SK-N-SH (cell line): ENCODE measurements at regions not wholly inside any gene's neighbourhood (a gene's known extent, or its start where the extent isn't known, plus 50 kb on each side); places are given as distances from the start of the nearest gene placed in this dataset.

Source experiments
- EP300 ChIP-seq, 2 experiments: IDR thresholded peaks; 2 replicates each; pipeline versions ENCODE4 v1.4.0 to v1.6.1; 2012; ENCODE audit warnings: borderline replicate concordance in 1 of 2, low read depth in 1 of 2, low read length in 1 of 2
- POLR2AphosphoS5 ChIP-seq: IDR thresholded peaks from 2 replicates; pipeline ENCODE4 v1.6.1; 2012; ENCODE audit warnings: low read depth, low read length
- RAD21 ChIP-seq: IDR thresholded peaks from 2 replicates; pipeline ENCODE4 v1.6.1; 2012; ENCODE audit warnings: mild to moderate bottlenecking, low read length
- SMC3 ChIP-seq: IDR thresholded peaks from 2 replicates; pipeline ENCODE4 v1.6.1; 2012; ENCODE audit warnings: low read depth, low read length, improper control_type of control experiment
- TF ChIP-seq, protein P1 (sequence below): fragments of 200-600 bp; sonication (generic); IDR thresholded peaks from 2 replicates; pipeline ENCODE4 v1.6.1; 2017; ENCODE audit warnings: antibody characterized with exemption, mild to moderate bottlenecking, moderate library complexity
- TF ChIP-seq, protein P2 (sequence below): fragments of 150-350 bp; IDR thresholded peaks from 2 replicates; pipeline ENCODE4 v1.6.1; 2017; ENCODE audit warnings: antibody characterized with exemption, low read length, low read depth, borderline replicate concordance
- TF ChIP-seq, protein P3 (sequence below): IDR thresholded peaks from 2 replicates; pipeline ENCODE4 v1.6.1; 2012; ENCODE audit warnings: mild to moderate bottlenecking, low read depth, low read length, moderate library complexity

DNA sequence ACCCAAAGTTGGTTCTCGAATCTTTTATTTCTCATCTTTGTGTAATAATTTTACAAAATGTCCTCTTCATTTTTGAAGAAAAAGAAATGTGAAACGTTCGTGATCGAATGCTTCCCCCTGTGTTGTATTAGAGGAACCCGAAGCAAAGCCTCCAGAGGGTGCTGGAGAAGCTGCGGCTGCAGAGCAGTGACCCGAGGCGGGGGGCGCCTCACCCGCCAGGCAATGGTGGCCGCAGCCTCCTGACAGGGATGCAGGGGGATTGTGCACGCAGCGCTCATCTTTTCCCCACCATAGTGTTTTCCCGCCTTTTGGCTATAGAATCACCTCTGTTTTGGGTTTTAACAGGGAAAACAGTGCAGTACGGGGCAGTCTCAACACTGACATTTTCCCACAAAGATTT is 307.5 kb upstream of the ANKRD30A start:
- TF ChIP-seq EP300 (IDR thresholded peaks at IDR 0.05; ENCODE audit: borderline replicate concordance in 1 of 2, low read depth in 1 of 2, low read length in 1 of 2) (no peak), RAD21 (no peak), POLR2AphosphoS5 (no peak), SMC3 (no peak)
- TF ChIP-seq, protein P1, sequence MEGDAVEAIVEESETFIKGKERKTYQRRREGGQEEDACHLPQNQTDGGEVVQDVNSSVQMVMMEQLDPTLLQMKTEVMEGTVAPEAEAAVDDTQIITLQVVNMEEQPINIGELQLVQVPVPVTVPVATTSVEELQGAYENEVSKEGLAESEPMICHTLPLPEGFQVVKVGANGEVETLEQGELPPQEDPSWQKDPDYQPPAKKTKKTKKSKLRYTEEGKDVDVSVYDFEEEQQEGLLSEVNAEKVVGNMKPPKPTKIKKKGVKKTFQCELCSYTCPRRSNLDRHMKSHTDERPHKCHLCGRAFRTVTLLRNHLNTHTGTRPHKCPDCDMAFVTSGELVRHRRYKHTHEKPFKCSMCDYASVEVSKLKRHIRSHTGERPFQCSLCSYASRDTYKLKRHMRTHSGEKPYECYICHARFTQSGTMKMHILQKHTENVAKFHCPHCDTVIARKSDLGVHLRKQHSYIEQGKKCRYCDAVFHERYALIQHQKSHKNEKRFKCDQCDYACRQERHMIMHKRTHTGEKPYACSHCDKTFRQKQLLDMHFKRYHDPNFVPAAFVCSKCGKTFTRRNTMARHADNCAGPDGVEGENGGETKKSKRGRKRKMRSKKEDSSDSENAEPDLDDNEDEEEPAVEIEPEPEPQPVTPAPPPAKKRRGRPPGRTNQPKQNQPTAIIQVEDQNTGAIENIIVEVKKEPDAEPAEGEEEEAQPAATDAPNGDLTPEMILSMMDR: no peak
- TF ChIP-seq, protein P2, sequence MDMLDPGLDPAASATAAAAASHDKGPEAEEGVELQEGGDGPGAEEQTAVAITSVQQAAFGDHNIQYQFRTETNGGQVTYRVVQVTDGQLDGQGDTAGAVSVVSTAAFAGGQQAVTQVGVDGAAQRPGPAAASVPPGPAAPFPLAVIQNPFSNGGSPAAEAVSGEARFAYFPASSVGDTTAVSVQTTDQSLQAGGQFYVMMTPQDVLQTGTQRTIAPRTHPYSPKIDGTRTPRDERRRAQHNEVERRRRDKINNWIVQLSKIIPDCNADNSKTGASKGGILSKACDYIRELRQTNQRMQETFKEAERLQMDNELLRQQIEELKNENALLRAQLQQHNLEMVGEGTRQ: no peak
- TF ChIP-seq, protein P3, sequence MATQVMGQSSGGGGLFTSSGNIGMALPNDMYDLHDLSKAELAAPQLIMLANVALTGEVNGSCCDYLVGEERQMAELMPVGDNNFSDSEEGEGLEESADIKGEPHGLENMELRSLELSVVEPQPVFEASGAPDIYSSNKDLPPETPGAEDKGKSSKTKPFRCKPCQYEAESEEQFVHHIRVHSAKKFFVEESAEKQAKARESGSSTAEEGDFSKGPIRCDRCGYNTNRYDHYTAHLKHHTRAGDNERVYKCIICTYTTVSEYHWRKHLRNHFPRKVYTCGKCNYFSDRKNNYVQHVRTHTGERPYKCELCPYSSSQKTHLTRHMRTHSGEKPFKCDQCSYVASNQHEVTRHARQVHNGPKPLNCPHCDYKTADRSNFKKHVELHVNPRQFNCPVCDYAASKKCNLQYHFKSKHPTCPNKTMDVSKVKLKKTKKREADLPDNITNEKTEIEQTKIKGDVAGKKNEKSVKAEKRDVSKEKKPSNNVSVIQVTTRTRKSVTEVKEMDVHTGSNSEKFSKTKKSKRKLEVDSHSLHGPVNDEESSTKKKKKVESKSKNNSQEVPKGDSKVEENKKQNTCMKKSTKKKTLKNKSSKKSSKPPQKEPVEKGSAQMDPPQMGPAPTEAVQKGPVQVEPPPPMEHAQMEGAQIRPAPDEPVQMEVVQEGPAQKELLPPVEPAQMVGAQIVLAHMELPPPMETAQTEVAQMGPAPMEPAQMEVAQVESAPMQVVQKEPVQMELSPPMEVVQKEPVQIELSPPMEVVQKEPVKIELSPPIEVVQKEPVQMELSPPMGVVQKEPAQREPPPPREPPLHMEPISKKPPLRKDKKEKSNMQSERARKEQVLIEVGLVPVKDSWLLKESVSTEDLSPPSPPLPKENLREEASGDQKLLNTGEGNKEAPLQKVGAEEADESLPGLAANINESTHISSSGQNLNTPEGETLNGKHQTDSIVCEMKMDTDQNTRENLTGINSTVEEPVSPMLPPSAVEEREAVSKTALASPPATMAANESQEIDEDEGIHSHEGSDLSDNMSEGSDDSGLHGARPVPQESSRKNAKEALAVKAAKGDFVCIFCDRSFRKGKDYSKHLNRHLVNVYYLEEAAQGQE: no peak
